ENCODE measurements at regions not wholly inside any gene's neighbourhood (a gene's known extent, or its start where the extent isn't known, plus 50 kb on each side); places are given as distances from the start of the nearest gene placed in this dataset.

- TF ChIP-seq CTCF (IDR thresholded peaks at IDR 0.05; ENCODE audit: insufficient read depth, low read length) (no peak), GABPA (IDR thresholded peaks at IDR 0.05; ENCODE audit: low read depth) (no peak), REST (IDR thresholded peaks at IDR 0.05; ENCODE audit: insufficient replicate concordance, low read depth) (no peak), SPI1 (IDR thresholded peaks at IDR 0.05; ENCODE audit: borderline replicate concordance, low read depth) (no peak), POLR2AphosphoS5 (IDR thresholded peaks at IDR 0.05; ENCODE audit: low read depth) (no peak)
- Histone ChIP-seq H3K4me3 (replicated peaks; ENCODE audit: insufficient read depth, low read length) (no peak overlapping the region), H3K27ac (replicated peaks) (no peak overlapping the region), H3K27me3 (ENCODE audit: insufficient read depth, poor library complexity, severe bottlenecking) (no peaks in the 10 kb centered on the region)
- DNase-seq (ENCODE audit: low read depth in 1 of 2, low spot score in 1 of 2): no peak
Measured at GRCh38 chr22:48278620-48279460, 1516.4 kb downstream of the TBC1D22A start.

- TF ChIP-seq GABPA (IDR thresholded peaks at IDR 0.05; ENCODE audit: low read depth): no peak
- no peak for TF ChIP-seq CTCF (IDR thresholded peaks at IDR 0.05; ENCODE audit: insufficient read depth, low read length)
- TF ChIP-seq POLR2AphosphoS5 (IDR thresholded peaks at IDR 0.05; ENCODE audit: low read depth): no peak
- TF ChIP-seq REST (IDR thresholded peaks at IDR 0.05; ENCODE audit: insufficient replicate concordance, low read depth): no peak
- no peak for TF ChIP-seq SPI1 (IDR thresholded peaks at IDR 0.05; ENCODE audit: borderline replicate concordance, low read depth)
- no peak for DNase-seq (ENCODE audit: low read depth in 1 of 2, low spot score in 1 of 2)
- Histone ChIP-seq H3K27me3 (ENCODE audit: insufficient read depth, poor library complexity, severe bottlenecking) (no peaks in the 10 kb centered on the region), H3K27ac (replicated peaks) (no peak overlapping the region), H3K4me3 (replicated peaks; ENCODE audit: insufficient read depth, low read length) (no peak overlapping the region)
Measured at GRCh38 chr22:48277868-48278581, 1515.6 kb downstream of the TBC1D22A start.

- Histone ChIP-seq H3K4me3 (replicated peaks; ENCODE audit: insufficient read depth, low read length) (no peak overlapping the region), H3K27me3 (ENCODE audit: insufficient read depth, poor library complexity, severe bottlenecking) (no peaks in the 10 kb centered on the region), H3K27ac (replicated peaks) (no peak overlapping the region)
- TF ChIP-seq SPI1 (IDR thresholded peaks at IDR 0.05; ENCODE audit: borderline replicate concordance, low read depth) (no peak), REST (IDR thresholded peaks at IDR 0.05; ENCODE audit: insufficient replicate concordance, low read depth) (no peak), POLR2AphosphoS5 (IDR thresholded peaks at IDR 0.05; ENCODE audit: low read depth) (no peak), CTCF (IDR thresholded peaks at IDR 0.05; ENCODE audit: insufficient read depth, low read length) (no peak), GABPA (IDR thresholded peaks at IDR 0.05; ENCODE audit: low read depth) (no peak)
- no peak for DNase-seq (ENCODE audit: low read depth in 1 of 2, low spot score in 1 of 2)
Measured at GRCh38 chr22:48276994-48277867, 1514.8 kb downstream of the TBC1D22A start.

Measured in HL-60 (cell line).